SK-N-SH treated with all-trans-retinoic acid at 6 μM for 48 hours (cell line): ENCODE measurements at regions not wholly inside any gene's neighbourhood (a gene's known extent, or its start where the extent isn't known, plus 50 kb on each side); places are given as distances from the start of the nearest gene placed in this dataset.

Source experiments
- ATAC-seq: fragments of 200-7000 bp; cut with Tn5 transposase; 3 replicates; pipeline ENCODE4 v1.9.1; 2020; ENCODE audit warnings: mild to moderate bottlenecking, moderate library complexity
- ARNTL ChIP-seq: fragments of 450-650 bp; formaldehyde crosslinking; IDR thresholded peaks from 2 replicates; pipeline ENCODE4 v1.5.0; 2020; ENCODE audit warnings: low read depth, mild to moderate bottlenecking, moderate library complexity, borderline replicate concordance
- CREB5 ChIP-seq: fragments of 250-450 bp; sonication (Bioruptor Pico); IDR thresholded peaks from 2 replicates; pipeline ENCODE4 v1.5.1; 2020; ENCODE audit warnings: low read depth, mild to moderate bottlenecking, moderate library complexity
- CSDC2 ChIP-seq: fragments of 250-450 bp; sonication (Bioruptor Pico); IDR thresholded peaks from 2 replicates; pipeline ENCODE4 v1.5.0; 2020; ENCODE audit warnings: mild to moderate bottlenecking, moderate library complexity
- CSRNP3 ChIP-seq: fragments of 250-450 bp; sonication (Bioruptor Pico); IDR thresholded peaks from 2 replicates; pipeline ENCODE4 v1.5.1; 2021; ENCODE audit warnings: mild to moderate bottlenecking, moderate library complexity
- GLIS3 ChIP-seq: fragments of 250-450 bp; sonication (Bioruptor Pico); IDR thresholded peaks from 2 replicates; pipeline ENCODE4 v1.5.0; 2020; ENCODE audit warnings: mild to moderate bottlenecking, moderate library complexity
- ISL1 ChIP-seq: fragments of 250-450 bp; sonication (Bioruptor Pico); IDR thresholded peaks from 2 replicates; pipeline ENCODE4 v2.1.2; 2022; ENCODE audit warnings: mild to moderate bottlenecking, moderate library complexity
- OSR1 ChIP-seq: fragments of 250-450 bp; sonication (Bioruptor Pico); IDR thresholded peaks from 2 replicates; pipeline ENCODE4 v1.8.0; 2022; ENCODE audit warnings: moderate library complexity, mild to moderate bottlenecking, inconsistent platforms
- POU6F1 ChIP-seq: fragments of 250-450 bp; sonication (Bioruptor Pico); IDR thresholded peaks from 2 replicates; pipeline ENCODE4 v1.8.0; 2021; ENCODE audit warnings: low read depth, mild to moderate bottlenecking, moderate library complexity, borderline replicate concordance
- PPARA ChIP-seq: fragments of 250-450 bp; sonication (Bioruptor Pico); IDR thresholded peaks from 2 replicates; pipeline ENCODE4 v1.5.0; 2020; ENCODE audit warnings: mild to moderate bottlenecking, borderline replicate concordance
- RARB ChIP-seq: fragments of 250-450 bp; sonication (Bioruptor Pico); IDR thresholded peaks from 2 replicates; pipeline ENCODE4 v1.8.0; 2021; ENCODE audit warnings: mild to moderate bottlenecking, moderate library complexity
- SNAI2 ChIP-seq: fragments of 250-450 bp; sonication (Bioruptor Pico); IDR thresholded peaks from 2 replicates; pipeline ENCODE4 v1.5.0; 2020; ENCODE audit warnings: mild to moderate bottlenecking, moderate library complexity
- TOX ChIP-seq: fragments of 250-450 bp; sonication (Bioruptor Pico); IDR thresholded peaks from 2 replicates; pipeline ENCODE4 v1.8.0; 2021; ENCODE audit warnings: mild to moderate bottlenecking, moderate library complexity, borderline replicate concordance
- TSHZ2 ChIP-seq: fragments of 250-450 bp; sonication (Bioruptor Pico); IDR thresholded peaks from 2 replicates; pipeline ENCODE4 v1.5.0; 2020; ENCODE audit warnings: mild to moderate bottlenecking, moderate library complexity
- ZFP3 ChIP-seq: fragments of 250-450 bp; sonication (Bioruptor Pico); IDR thresholded peaks from 2 replicates; pipeline ENCODE4 v1.5.0; 2020; ENCODE audit warnings: mild to moderate bottlenecking, moderate library complexity
- ZFP30 ChIP-seq: fragments of 450-650 bp; formaldehyde crosslinking; IDR thresholded peaks from 2 replicates; pipeline ENCODE4 v1.5.0; 2022; ENCODE audit warnings: mild to moderate bottlenecking, moderate library complexity
- ZNF565 ChIP-seq: fragments of 450-650 bp; formaldehyde crosslinking; conservative IDR thresholded peaks from 2 replicates; pipeline ENCODE4 v1.5.0; 2020; ENCODE audit warnings: low read depth, mild to moderate bottlenecking, moderate library complexity
- ZNF70 ChIP-seq: fragments of 450-650 bp; formaldehyde crosslinking; IDR thresholded peaks from 2 replicates; pipeline ENCODE4 v1.5.0; 2020; ENCODE audit warnings: mild to moderate bottlenecking, moderate library complexity
- ZNF8 ChIP-seq: fragments of 450-650 bp; formaldehyde crosslinking; IDR thresholded peaks from 2 replicates; pipeline ENCODE4 v1.5.0; 2020; ENCODE audit warnings: mild to moderate bottlenecking, moderate library complexity

- no peak for ATAC-seq
- TF ChIP-seq CREB5 (CRISPR knock-in tag) = no peak
- TF ChIP-seq CSRNP3 (CRISPR knock-in tag) = no peak
- no peak for TF ChIP-seq POU6F1 (CRISPR knock-in tag)
- TF ChIP-seq ZFP30 (CRISPR knock-in tag) = no peak
- TF ChIP-seq ZNF70 (CRISPR knock-in tag) = no peak
- no peak for TF ChIP-seq ZFP3 (CRISPR knock-in tag)
- TF ChIP-seq PPARA (CRISPR knock-in tag) = no peak
- TF ChIP-seq ZNF8 (CRISPR knock-in tag) = no peak
- no peak for TF ChIP-seq GLIS3 (CRISPR knock-in tag)
- TF ChIP-seq ARNTL (CRISPR knock-in tag) = no peak
- TF ChIP-seq CSDC2 (CRISPR knock-in tag) = no peak
- no peak for TF ChIP-seq ISL1 (CRISPR knock-in tag)
- no peak for TF ChIP-seq SNAI2 (CRISPR knock-in tag)
- TF ChIP-seq OSR1 (CRISPR knock-in tag) = no peak
- no peak for TF ChIP-seq TSHZ2 (CRISPR knock-in tag)
- TF ChIP-seq ZNF565 = no peak
- TF ChIP-seq RARB (CRISPR knock-in tag) = no peak
These were observed 350.4 kb downstream of the NR4A2 start for GRCh38 chr2:155982135-155982534.

- TF ChIP-seq TOX (CRISPR knock-in tag) (no peak), CSRNP3 (CRISPR knock-in tag) (no peak), CSDC2 (CRISPR knock-in tag) (no peak), GLIS3 (CRISPR knock-in tag) (no peak), ISL1 (CRISPR knock-in tag) (no peak), OSR1 (CRISPR knock-in tag) (no peak), ZNF8 (CRISPR knock-in tag) (no peak), PPARA (CRISPR knock-in tag) (no peak), TSHZ2 (CRISPR knock-in tag) (no peak), CREB5 (CRISPR knock-in tag) (no peak)
- TF ChIP-seq, all 23 proteins: peak for 0
- ATAC-seq = no peak
These were observed 351.5 kb downstream of the NR4A2 start for GRCh38 chr2:155980941-155981560.
